ENCODE measurements at regions not wholly inside any gene's neighbourhood (a gene's known extent, or its start where the extent isn't known, plus 50 kb on each side); places are given as distances from the start of the nearest gene placed in this dataset.

DNA sequence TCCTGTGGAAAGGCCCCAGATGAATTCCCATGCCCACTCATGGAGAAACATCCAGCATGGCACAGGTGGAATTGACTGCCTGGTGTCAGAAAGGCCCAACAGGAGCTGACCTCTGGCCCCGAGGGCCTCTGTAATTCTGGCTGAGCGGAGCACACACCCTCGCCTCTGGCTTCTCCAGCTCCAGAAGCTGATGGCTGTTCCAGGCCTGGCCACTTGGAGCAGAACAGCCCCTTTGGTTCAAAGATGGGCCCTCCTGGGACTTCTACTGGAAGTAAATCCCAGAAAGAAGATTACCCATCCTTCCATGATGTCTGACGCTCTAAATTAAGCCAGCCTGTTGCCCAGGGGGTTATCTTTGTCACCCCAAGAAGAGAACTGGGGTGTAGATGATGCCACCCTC, 275.1 kb upstream of the CDH4 start:
- Histone ChIP-seq H3K4me1 (replicated peaks in 1 of 4; ENCODE audit: control insufficient read depth in 3 of 4, insufficient read depth in 4 of 4, low read length in 3 of 4) (no peaks in the 10 kb centered on the region), H4K5ac (ENCODE audit: insufficient read length, low read depth, low read length) (no peak overlapping the region), H3K27ac (ENCODE audit: low read depth, low read length) (no peak overlapping the region), H3K23ac (ENCODE audit: insufficient read length) (no peak overlapping the region), H3K36me3 (ENCODE audit: control insufficient read depth in 2 of 4, insufficient read depth in 4 of 4, low read length in 3 of 4) (no peaks in the 10 kb centered on the region), H2BK20ac (ENCODE audit: low read length) (no peak overlapping the region), H3K4ac (replicated peaks; ENCODE audit: insufficient read length, low read depth, low read length) (no peak overlapping the region), H3K27me3 (replicated peaks in 1 of 4; ENCODE audit: control insufficient read depth in 3 of 4, extremely low read depth in 1 of 4, insufficient read depth in 3 of 4, low read length in 3 of 4) (peaks cover 0 to 7% (median 2%) of the 10 kb centered on the region in 4 experiments; a peak in 4 of 7 replicates), H3K4me3 (ENCODE audit: extremely low read depth in 1 of 4, insufficient read depth in 2 of 4, low read depth in 3 of 4, low read length in 4 of 4) (no peak overlapping the region), H3K18ac (ENCODE audit: extremely low read depth, low read length) (no peak overlapping the region), H3K79me1 (ENCODE audit: low read depth, low read length) (no peaks in the 10 kb centered on the region), H4K20me1 (replicated peaks in 1 of 2; ENCODE audit: control insufficient read depth in 1 of 2, insufficient read depth in 2 of 2, low read length in 2 of 2) (no peaks in the 10 kb centered on the region), H3K79me2 (ENCODE audit: control insufficient read depth in 1 of 2, insufficient read depth in 2 of 2, low read length in 2 of 2) (no peaks in the 10 kb centered on the region), H3K14ac (ENCODE audit: insufficient read length) (no peak overlapping the region), H2BK120ac (replicated peaks; ENCODE audit: low read depth, low read length) (no peak overlapping the region), H2BK15ac (ENCODE audit: low read length) (no peak overlapping the region), H3K56ac (replicated peaks; ENCODE audit: insufficient read length, low read depth, low read length) (no peak overlapping the region), H2AK5ac (ENCODE audit: low read depth, low read length) (no peak overlapping the region), H2BK12ac (ENCODE audit: low read depth, low read length) (no peak overlapping the region), H3K4me2 (ENCODE audit: insufficient read depth in 1 of 2, low read depth in 2 of 2, low read length in 2 of 2) (no peak overlapping the region), H2AFZ (ENCODE audit: low read length) (no peak overlapping the region), H3K9ac (replicated peaks in 1 of 4; ENCODE audit: extremely low read depth in 1 of 4, low read depth in 3 of 4, low read length in 3 of 4) (no peak overlapping the region), H4K8ac (ENCODE audit: extremely low read depth, insufficient read depth, low read length) (no peak overlapping the region), H2BK5ac (ENCODE audit: low read depth, low read length) (no peak overlapping the region), H3K23me2 (ENCODE audit: low read depth, low read length) (no peaks in the 10 kb centered on the region), H3K9me3 (ENCODE audit: insufficient read depth in 2 of 2, low read depth in 1 of 2, low read length in 1 of 2) (peaks cover 0 to 2% of the 10 kb centered on the region in 2 experiments; a peak in 2 of 4 replicates), H4K91ac (replicated peaks; ENCODE audit: insufficient read length, low read length) (no peak overlapping the region)
- FAIRE-seq (no peak), DNase-seq (ENCODE audit: low read depth in 1 of 2, low spot score in 2 of 2) (no peak)
- ChIA-PET POLR2A (ENCODE audit: partially characterized antibody) (no interaction called here), CTCF (ENCODE audit: partially characterized antibody) (interaction anchor here (0.7 to 1.6 kb wide), 6 partner anchors 10 to 519 kb away, joined by 3 to 4 read pairs (median 4); no protein-coding TSS in a partner anchor)
- 90% methylated on average over 4 of the region's 4 CpGs; no CpG with 5 or more reads in 1 of the 2 experiments for WGBS, 2 experiments (ENCODE audit: extremely low coverage in 1 of 2, insufficient coverage in 1 of 2, insufficient read length in 1 of 2, insufficient replicate concordance in 2 of 2, low coverage in 1 of 2, low lambda C conversion rate in 2 of 2, missing lambda C conversion rate in 1 of 2)
- TF ChIP-seq CTBP2 (IDR thresholded peaks at IDR 0.05; ENCODE audit: borderline replicate concordance, insufficient read depth, insufficient read length, low read length): no peak
- TF ChIP-seq, protein P1, sequence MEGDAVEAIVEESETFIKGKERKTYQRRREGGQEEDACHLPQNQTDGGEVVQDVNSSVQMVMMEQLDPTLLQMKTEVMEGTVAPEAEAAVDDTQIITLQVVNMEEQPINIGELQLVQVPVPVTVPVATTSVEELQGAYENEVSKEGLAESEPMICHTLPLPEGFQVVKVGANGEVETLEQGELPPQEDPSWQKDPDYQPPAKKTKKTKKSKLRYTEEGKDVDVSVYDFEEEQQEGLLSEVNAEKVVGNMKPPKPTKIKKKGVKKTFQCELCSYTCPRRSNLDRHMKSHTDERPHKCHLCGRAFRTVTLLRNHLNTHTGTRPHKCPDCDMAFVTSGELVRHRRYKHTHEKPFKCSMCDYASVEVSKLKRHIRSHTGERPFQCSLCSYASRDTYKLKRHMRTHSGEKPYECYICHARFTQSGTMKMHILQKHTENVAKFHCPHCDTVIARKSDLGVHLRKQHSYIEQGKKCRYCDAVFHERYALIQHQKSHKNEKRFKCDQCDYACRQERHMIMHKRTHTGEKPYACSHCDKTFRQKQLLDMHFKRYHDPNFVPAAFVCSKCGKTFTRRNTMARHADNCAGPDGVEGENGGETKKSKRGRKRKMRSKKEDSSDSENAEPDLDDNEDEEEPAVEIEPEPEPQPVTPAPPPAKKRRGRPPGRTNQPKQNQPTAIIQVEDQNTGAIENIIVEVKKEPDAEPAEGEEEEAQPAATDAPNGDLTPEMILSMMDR (IDR thresholded peaks at IDR 0.05; ENCODE audit: control extremely low read depth in 1 of 3, insufficient read depth in 1 of 3, low read depth in 1 of 3, low read length in 3 of 3): peak in 1 of 3 experiments; percentile 26; a peak in 1 of 4 replicates
- TF ChIP-seq BRCA1 (IDR thresholded peaks at IDR 0.05; ENCODE audit: low read depth, low read length): no peak
- no peak for TF ChIP-seq SP4 (IDR thresholded peaks at IDR 0.05; ENCODE audit: low read length)
- no peak for TF ChIP-seq PHF8 (conservative IDR thresholded peaks at IDR 0.05; ENCODE audit: low read depth, low read length)
- TF ChIP-seq RAD21 (IDR thresholded peaks at IDR 0.05 in 1 of 2, conservative IDR thresholded peaks at IDR 0.05 in 1 of 2; ENCODE audit: low read depth in 2 of 2, low read length in 2 of 2): peak in 1 of 2 experiments; percentile 47; a peak in 2 of 4 replicates

Measured in H1 (cell line).